HG03520 (cell line): ENCODE measurements at regions not wholly inside any gene's neighbourhood (a gene's known extent, or its start where the extent isn't known, plus 50 kb on each side); places are given as distances from the start of the nearest gene placed in this dataset.

Source experiments
- ATAC-seq: cut with Tn5 transposase; IDR thresholded peaks from one replicate; pipeline ENCODE4 v1.9.1; 2021; ENCODE audit warnings: mild to moderate bottlenecking, moderate library complexity; ENCODE audit not compliant: unreplicated experiment

GRCh38 chr16:52056259-52056658 lies 490.7 kb downstream of the TOX3 start:
- ATAC-seq: no peak

- no peak for ATAC-seq
Measured at GRCh38 chr16:52055381-52055780, 491.6 kb downstream of the TOX3 start.

DNA sequence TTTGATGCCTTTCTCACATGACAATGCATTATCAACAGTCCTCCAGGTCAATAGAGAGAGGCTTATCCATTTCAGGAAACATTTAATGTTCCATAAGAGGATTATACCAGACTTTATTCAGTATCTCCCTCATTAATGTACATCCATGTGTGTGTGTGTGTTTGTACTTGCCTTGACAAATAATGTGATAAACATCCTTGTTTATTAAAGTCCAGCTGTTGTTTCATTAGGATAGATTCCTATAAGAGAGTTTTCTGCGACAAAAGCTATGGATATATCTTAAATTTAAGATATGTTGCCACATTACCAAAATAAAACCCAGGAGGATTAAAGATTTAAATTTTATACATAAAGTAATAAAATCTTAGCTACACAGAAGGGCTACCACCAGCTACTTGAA lies 492.6 kb downstream of the TOX3 start:
- no peak for ATAC-seq

DNA sequence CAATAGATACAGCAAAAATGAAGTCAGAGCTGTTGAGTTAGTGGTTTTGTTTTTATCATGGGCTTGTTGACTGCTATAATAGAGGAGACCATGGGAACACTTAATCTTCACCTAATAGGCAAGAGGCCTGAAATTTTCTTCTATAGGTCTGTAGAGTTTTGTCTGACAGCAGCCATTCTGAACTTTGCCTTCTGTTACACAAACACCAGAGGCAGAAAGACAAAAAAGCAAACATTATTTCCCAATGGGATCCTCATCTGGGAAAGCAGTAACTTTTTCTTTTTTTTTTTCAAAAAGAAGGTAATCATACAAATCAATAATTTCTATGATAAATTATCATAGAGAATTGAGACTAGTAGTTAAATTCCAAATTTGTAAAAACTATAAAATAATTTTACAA lies 494.1 kb downstream of the TOX3 start:
- ATAC-seq: no peak

DNA sequence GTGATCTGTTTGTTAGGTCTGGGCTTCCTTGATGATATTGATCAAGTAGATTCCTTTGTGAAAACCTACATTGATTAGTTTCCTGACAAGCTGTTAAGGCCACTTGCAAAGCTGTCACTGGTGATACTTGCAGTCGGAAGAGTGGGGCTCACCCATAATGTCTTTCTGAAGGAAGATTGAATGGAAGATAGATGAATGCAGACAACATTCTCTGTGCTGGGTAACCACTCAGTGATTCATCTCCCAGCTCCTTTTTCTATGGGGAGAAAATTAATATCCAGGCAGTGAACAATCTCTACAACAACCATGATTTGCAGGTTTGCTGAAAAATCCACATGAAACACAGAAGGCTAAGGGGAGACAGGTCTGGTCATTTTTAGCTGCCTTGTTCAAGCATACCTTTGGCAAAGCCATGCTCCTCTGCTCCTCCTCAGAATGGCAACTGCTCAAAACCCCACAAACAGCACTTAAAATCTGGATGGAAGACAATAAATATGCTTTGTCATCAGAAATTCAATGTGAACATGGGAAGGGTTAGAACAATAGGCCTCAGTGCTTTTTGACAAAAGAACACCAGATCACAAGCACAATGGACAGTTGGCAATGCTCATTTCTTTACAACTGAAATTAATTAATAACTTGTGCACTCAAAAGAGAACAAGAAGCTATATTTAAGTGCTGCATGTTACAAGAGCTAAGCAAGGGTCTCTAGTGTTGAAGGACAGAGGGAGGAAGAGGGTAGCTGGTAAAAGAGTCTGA lies 495.4 kb downstream of the TOX3 start:
- no peak for ATAC-seq

GRCh38 chr16:52050418-52050817 lies 496.5 kb downstream of the TOX3 start:
- no peak for ATAC-seq

DNA sequence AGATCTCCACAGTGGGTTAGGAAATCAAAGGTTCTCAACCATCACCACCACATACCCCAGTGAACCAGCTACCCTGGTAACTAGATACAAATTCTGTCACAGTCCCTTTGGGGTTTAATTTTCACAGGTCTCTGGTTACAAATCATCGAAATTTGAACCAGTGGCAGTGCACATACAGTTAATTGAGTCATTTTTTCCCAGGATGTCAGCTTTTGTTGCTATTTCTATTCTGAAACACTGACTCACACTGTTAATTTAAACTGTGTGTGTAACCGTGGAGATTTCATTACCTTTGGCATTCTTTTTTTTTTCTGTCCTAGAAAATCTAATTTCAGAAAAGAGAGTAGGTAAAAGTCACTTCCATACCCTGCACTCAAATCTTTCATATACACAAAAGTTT lies 511.5 kb downstream of the TOX3 start:
- ATAC-seq: no peak

DNA sequence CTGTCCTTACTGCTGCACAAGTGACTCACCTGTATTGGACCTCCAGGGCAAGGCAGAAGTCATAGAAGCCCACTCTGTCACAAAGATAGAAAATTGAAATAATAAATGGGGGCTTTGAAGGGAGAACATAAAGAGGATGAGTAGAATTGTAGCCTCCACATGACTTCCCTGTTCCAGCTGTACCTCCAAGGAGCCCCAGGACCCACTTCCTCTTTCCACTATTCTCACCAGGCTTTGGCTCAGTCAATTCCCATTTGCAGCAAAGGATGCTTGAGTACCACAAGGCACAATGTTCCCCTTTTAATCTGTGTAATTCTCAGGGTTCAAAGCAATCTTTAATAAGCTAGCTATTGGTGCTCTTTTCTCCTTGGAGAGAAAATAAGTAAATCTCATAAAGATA lies 512.1 kb downstream of the TOX3 start:
- no peak for ATAC-seq

DNA sequence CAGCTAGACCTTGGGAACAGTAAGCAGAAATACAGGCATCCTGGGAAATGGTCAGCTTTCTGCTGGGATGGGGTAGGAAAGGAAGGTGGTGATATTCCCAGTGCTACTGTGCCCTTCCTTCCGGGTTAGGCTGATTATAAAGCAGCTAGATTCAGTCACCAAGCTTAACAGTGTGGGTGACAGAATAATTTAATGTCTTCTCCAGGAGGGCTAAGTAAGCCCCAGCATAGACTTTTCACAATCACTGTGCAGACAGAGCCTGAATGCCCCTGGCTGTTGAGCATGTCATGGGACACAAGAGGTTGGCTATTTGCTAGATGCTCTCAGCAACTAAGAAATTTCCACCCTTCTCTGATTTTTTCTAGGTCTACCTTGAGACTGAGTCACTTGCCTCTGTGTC lies 513.0 kb downstream of the TOX3 start:
- ATAC-seq: no peak

- ATAC-seq: no peak
Measured at GRCh38 chr16:52022980-52023379, 524.0 kb downstream of the TOX3 start.

DNA sequence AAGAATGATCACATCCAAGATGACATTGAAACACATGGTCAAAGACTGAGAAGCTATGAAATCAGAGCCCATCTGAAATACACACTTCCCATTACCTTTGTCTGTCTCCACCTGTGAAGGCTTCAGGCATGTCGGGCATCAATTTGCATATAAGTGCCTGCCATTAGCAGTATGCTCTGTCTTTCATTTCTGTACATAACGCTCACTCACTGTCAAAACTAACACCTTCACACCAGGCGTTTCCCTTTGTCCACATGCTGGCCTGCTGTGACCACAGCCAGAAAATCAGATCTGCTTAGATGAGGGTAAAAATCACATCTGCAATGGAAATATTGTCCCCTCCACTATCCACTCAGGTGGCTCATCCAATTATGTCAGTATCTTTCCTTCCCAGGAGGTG lies 524.8 kb downstream of the TOX3 start:
- ATAC-seq: no peak

DNA sequence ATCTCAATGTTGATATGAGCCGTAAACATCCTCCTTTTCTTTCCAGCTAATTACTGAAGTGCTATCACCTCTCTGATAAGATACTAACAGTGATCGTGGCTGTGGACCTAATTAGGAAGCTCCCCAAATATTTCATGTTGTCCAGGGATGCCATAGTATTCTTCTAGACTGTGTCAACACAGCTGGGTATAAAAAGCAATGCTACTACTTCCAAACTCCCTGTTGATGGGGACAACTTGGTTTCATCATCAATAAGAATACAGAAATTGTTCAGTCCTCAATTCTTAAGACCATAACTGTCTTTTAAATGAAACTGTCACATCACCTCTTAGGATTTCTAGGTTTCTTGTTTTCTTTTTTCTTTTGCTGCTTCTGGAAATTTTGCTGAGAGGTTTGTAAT lies 530.6 kb downstream of the TOX3 start:
- no peak for ATAC-seq

- no peak for ATAC-seq
Measured at GRCh38 chr16:52005551-52005950, 541.4 kb downstream of the TOX3 start.

- ATAC-seq: no peak
Measured at GRCh38 chr16:52004343-52004742, 542.6 kb downstream of the TOX3 start.

DNA sequence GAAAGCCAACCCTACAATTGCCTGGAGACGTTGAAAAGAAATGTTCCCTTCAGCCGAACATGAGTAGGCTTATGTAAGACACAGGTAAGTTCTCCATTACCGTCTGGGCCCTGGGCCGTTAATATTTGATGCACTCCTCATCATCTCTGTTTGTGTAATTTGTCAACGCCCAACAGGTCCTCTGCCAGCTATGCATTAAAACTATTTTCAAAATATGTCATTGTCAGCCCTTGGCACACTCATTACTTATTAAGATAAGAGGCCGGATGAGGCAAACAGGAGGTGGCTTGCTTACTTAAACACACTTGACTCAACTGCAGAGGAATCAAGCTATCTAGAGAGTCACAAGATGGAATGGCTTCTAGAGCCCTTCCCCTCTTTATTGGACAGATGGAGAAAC lies 544.9 kb downstream of the TOX3 start:
- no peak for ATAC-seq

GRCh38 chr16:51996516-51996915 lies 550.4 kb downstream of the TOX3 start:
- ATAC-seq: no peak

DNA sequence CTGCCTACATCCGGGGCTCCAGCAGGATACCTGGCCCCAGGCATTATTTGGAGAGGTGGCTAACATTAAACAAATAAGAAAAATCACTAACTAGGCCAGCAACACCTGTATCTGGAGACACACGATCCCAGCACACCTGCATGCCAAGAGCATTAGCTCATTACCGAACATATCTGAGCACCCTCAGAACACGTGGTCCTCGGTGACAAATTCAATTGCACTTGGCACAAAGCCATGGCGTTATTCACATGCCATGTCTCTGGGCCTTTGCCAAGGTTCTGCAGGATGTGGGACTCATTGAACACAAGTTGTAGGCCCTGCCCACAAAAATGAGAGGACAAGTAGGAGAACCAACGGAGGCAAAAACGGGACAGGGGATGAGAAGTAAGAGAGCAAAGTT lies 552.3 kb downstream of the TOX3 start:
- no peak for ATAC-seq

DNA sequence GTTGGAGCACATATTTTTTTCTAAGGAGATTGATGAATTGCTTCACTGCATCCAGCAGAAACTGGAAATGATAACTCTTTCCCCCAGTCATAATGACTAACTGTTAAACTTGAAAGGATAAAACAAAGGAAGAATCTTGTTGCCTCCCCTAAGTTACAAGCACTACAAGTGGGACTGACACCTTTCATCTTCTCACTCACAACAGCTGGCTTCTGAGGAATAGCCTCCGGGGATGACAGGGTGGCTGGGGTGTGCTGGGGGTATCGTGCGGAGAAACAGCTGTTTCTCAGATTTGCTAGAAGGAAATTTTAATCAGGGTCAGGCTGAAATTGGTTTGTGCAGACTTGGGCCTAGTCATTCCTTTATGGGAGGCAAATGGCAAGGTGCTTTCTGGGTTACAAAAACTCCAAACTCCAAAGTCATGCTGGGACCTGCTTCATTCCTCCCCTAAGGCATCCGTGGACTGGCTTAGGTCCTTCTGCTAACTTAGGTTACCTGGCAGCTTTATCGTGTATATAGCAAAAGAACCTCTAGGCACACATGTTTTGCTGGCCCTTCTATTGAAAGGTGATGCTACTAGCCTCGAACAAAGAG lies 557.2 kb downstream of the TOX3 start:
- no peak for ATAC-seq

- ATAC-seq: no peak
Measured at GRCh38 chr16:51988977-51989376, 558.0 kb downstream of the TOX3 start.

DNA sequence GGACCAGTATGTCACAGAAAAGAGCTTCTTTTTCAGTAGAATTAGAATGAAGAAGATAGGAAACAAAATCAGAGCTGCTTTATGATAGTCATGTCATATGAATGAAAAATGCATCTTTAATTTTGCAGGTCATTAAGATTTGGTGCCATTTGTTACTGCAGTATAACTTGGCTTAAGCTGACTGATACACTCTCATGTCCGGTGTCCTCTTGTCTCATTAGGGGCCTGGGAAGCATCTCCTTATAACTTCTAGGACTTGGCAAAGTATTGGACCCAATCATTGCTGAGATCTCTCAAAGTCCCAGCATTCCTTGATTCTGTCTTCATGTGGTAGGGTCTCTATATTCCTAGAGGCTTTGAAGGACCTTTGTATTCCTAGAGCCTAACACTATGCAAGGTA lies 559.4 kb downstream of the TOX3 start:
- ATAC-seq: no peak

DNA sequence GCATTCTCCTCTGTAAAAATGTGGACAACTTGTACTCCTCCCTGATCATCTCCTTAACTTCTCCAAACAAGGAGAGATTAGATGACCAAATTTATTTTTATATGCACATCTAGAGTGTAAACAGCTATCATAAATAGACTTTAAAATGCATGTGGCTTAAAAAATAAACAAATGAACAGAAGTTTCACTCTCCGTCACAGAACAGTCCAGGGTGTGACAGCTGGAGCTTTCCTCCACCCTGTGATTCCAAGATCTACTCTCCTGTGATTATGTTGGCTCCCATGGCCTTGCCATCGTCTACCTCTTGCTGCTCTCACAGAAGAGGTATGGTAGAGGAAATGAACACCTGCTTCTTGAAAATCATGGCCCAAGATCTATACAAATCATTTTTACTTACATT lies 560.2 kb downstream of the TOX3 start:
- no peak for ATAC-seq

DNA sequence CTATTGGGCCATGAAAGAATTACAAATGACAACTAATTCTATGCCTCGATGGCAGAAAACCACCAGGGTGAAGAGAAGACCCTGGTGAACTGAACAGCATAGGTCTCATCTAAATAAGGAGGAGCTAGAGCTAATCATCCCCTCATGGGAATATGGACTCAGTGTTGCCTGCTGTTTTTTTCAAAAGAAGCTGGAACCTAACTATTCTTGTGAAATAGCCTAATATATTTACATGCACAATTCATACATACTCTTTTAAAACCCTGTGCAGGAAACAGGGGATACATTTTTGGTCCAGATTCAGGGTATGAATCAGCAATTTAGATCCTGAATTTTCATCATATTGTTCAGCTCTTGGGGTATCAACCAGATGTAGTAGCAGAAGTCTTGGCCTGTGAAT lies 560.6 kb downstream of the TOX3 start:
- ATAC-seq: no peak

- ATAC-seq: no peak
Measured at GRCh38 chr16:51985126-51985525, 561.8 kb downstream of the TOX3 start.
